ENCODE measurements at regions not wholly inside any gene's neighbourhood (a gene's known extent, or its start where the extent isn't known, plus 50 kb on each side); places are given as distances from the start of the nearest gene placed in this dataset.

DNA sequence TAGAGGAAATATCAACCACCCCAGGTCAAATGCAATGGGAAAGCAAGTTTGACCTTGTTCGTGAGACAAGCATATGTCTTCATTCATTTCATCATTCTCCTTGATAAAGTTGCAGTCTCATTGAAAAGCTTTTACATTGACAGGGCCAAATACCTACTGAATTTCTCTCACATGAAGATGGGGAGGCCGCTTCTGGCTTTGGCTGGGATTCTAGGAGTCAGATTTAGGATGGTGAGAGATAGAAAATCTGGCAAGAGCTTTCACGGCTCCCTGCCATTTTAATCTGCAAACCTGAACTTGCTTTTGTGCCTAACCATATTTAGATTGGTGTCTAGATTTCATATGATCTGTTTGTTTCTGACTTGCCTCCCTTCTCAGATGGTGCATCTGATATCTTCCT lies 88.0 kb downstream of the TMEM100 start:
- peaks cover 14% of the 10 kb centered on the region for H3K4me1 ChIP-seq (ENCODE audit: control insufficient read depth, extremely low read depth, insufficient read depth, low read length)
- no peak for FAIRE-seq
- no peaks in the 10 kb centered on the region for H3K9me1 ChIP-seq (ENCODE audit: control insufficient read depth, extremely low read depth, insufficient read depth, low read length)
- H3K27ac ChIP-seq (ENCODE audit: control insufficient read depth, insufficient read depth, low read length), result no peak overlapping the region
- no peak overlapping the region for H2AFZ ChIP-seq (ENCODE audit: control insufficient read depth, low read length)
- H3K9ac ChIP-seq (ENCODE audit: control insufficient read depth, extremely low read depth, insufficient read depth, low read length), result no peak overlapping the region
- DNase-seq (ENCODE audit: low read depth, low spot score), result no peak
- TF ChIP-seq, protein P1, sequence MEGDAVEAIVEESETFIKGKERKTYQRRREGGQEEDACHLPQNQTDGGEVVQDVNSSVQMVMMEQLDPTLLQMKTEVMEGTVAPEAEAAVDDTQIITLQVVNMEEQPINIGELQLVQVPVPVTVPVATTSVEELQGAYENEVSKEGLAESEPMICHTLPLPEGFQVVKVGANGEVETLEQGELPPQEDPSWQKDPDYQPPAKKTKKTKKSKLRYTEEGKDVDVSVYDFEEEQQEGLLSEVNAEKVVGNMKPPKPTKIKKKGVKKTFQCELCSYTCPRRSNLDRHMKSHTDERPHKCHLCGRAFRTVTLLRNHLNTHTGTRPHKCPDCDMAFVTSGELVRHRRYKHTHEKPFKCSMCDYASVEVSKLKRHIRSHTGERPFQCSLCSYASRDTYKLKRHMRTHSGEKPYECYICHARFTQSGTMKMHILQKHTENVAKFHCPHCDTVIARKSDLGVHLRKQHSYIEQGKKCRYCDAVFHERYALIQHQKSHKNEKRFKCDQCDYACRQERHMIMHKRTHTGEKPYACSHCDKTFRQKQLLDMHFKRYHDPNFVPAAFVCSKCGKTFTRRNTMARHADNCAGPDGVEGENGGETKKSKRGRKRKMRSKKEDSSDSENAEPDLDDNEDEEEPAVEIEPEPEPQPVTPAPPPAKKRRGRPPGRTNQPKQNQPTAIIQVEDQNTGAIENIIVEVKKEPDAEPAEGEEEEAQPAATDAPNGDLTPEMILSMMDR (optimal IDR thresholded peaks at IDR 0.05 in 1 of 3, IDR thresholded peaks at IDR 0.05 in 1 of 3, conservative IDR thresholded peaks at IDR 0.05 in 1 of 3; ENCODE audit: extremely low read depth in 1 of 3, insufficient read depth in 2 of 3, low read length in 3 of 3), result no peak
- no peak for TF ChIP-seq EZH2 (IDR thresholded peaks at IDR 0.05; ENCODE audit: low read length)
- H3K4me3 ChIP-seq (ENCODE audit: control insufficient read depth in 2 of 3, extremely low read depth in 1 of 3, insufficient read depth in 2 of 3, low read depth in 1 of 3, low read length in 3 of 3), result no peak overlapping the region
- H3K4me2 ChIP-seq (ENCODE audit: control insufficient read depth, extremely low read depth, insufficient read depth, low read depth, low read length), result no peak overlapping the region
- H3K36me3 ChIP-seq (ENCODE audit: control insufficient read depth in 2 of 2, extremely low read depth in 1 of 2, insufficient read depth in 2 of 2, low read length in 2 of 2), result no peaks in the 10 kb centered on the region
- no peaks in the 10 kb centered on the region for H3K27me3 ChIP-seq (ENCODE audit: control insufficient read depth, extremely low read depth, insufficient read depth, low read length)
- dilution Hi-C loops (cut with MboI; ENCODE audit: extremely low pct_ligation_motif_present, low sequenced_read_pairs), result no loop called here
- no peaks in the 10 kb centered on the region for H4K20me1 ChIP-seq (ENCODE audit: control insufficient read depth, extremely low read depth, insufficient read depth, low read length)
- H3K79me2 ChIP-seq (ENCODE audit: control insufficient read depth, insufficient read depth, low read length), result no peaks in the 10 kb centered on the region
- H3K9me3 ChIP-seq (ENCODE audit: control insufficient read depth, low read depth, low read length), result no peaks in the 10 kb centered on the region

DNA sequence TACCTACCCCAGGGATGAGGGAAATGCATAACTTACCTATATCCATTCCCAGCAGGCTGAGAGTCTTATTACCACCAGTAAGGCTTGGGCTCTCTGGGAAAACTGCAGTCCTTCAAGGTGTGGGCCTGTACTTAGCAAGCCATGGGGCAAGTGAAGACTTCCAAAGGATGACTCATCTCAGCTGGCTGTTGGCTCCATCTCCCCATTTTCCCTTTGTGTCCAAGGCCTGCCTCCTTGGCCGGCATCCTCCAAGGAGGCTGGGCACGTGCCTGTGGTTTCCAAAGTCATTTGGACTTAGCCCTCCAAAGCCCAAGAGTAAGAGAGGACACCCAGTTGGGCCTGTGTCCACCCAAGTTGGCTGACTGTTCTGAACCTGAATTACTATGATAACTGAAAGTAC lies 89.8 kb downstream of the TMEM100 start:
- dilution Hi-C loops (cut with MboI; ENCODE audit: extremely low pct_ligation_motif_present, low sequenced_read_pairs), result no loop called here

More for the DNA sequence above, 89.8 kb downstream of the TMEM100 start:
- Histone ChIP-seq H3K4me1 (ENCODE audit: control insufficient read depth, extremely low read depth, insufficient read depth, low read length) (peaks cover 14% of the 10 kb centered on the region), H2AFZ (ENCODE audit: control insufficient read depth, low read length) (no peak overlapping the region), H3K79me2 (ENCODE audit: control insufficient read depth, insufficient read depth, low read length) (no peaks in the 10 kb centered on the region), H3K27ac (ENCODE audit: control insufficient read depth, insufficient read depth, low read length) (no peak overlapping the region), H3K9me3 (ENCODE audit: control insufficient read depth, low read depth, low read length) (no peaks in the 10 kb centered on the region), H3K4me3 (ENCODE audit: control insufficient read depth in 2 of 3, extremely low read depth in 1 of 3, insufficient read depth in 2 of 3, low read depth in 1 of 3, low read length in 3 of 3) (no peak overlapping the region), H3K27me3 (ENCODE audit: control insufficient read depth, extremely low read depth, insufficient read depth, low read length) (no peaks in the 10 kb centered on the region), H3K9ac (ENCODE audit: control insufficient read depth, extremely low read depth, insufficient read depth, low read length) (no peak overlapping the region), H4K20me1 (ENCODE audit: control insufficient read depth, extremely low read depth, insufficient read depth, low read length) (no peaks in the 10 kb centered on the region), H3K36me3 (ENCODE audit: control insufficient read depth in 2 of 2, extremely low read depth in 1 of 2, insufficient read depth in 2 of 2, low read length in 2 of 2) (no peaks in the 10 kb centered on the region), H3K9me1 (ENCODE audit: control insufficient read depth, extremely low read depth, insufficient read depth, low read length) (no peaks in the 10 kb centered on the region), H3K4me2 (ENCODE audit: control insufficient read depth, extremely low read depth, insufficient read depth, low read depth, low read length) (peak overlapping the region; percentile 17)
- peak; percentile 5 for DNase-seq (ENCODE audit: low read depth, low spot score)
- TF ChIP-seq, protein P1 (optimal IDR thresholded peaks at IDR 0.05 in 1 of 3, IDR thresholded peaks at IDR 0.05 in 1 of 3, conservative IDR thresholded peaks at IDR 0.05 in 1 of 3; ENCODE audit: extremely low read depth in 1 of 3, insufficient read depth in 2 of 3, low read length in 3 of 3), result no peak
- no peak for TF ChIP-seq EZH2 (IDR thresholded peaks at IDR 0.05; ENCODE audit: low read length)
- peak; percentile 69 for FAIRE-seq

Measured in keratinocyte (primary cell).